ENCODE measurements at regions not wholly inside any gene's neighbourhood (a gene's known extent, or its start where the extent isn't known, plus 50 kb on each side); places are given as distances from the start of the nearest gene placed in this dataset.

DNA sequence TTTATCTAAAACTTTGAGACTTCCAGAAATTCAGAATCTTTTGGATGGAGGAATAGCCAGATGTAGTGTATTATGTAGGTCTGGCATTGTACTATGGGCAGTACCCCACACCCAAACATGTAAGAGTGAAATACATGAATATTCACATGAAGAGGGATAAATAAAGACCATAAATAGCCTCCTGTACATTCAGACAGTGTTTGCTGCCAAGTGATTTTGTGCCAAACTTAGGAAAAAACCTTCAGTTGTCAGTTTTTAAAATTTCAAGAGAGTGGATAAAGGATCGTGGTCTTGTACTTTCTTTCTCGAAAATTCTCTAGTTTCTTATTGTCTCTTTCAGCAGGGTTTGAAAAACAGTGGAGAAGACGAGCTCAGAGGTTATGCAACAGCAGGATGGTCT lies 150.3 kb upstream of the LARGE1 start:
- no peaks in the 10 kb centered on the region for H3K4me1 ChIP-seq
- 66 to 78% methylated on average over 3 of the region's 3 CpGs for WGBS, 2 donors
- H3K27me3 ChIP-seq: no peaks in the 10 kb centered on the region
- no peaks in the 10 kb centered on the region for H3K36me3 ChIP-seq
- DNase-seq: no peak
- peaks cover 0 to 2% (median 0%) of the 10 kb centered on the region in 4 donors for H3K9me3 ChIP-seq
- intact Hi-C loops (cut with DNase I): no loop called here
- H3K27ac ChIP-seq: no peak overlapping the region
- H3K4me3 ChIP-seq: no peak overlapping the region
- no peak for TF ChIP-seq POLR2A (IDR thresholded peaks at IDR 0.05)
- TF ChIP-seq, protein P1, sequence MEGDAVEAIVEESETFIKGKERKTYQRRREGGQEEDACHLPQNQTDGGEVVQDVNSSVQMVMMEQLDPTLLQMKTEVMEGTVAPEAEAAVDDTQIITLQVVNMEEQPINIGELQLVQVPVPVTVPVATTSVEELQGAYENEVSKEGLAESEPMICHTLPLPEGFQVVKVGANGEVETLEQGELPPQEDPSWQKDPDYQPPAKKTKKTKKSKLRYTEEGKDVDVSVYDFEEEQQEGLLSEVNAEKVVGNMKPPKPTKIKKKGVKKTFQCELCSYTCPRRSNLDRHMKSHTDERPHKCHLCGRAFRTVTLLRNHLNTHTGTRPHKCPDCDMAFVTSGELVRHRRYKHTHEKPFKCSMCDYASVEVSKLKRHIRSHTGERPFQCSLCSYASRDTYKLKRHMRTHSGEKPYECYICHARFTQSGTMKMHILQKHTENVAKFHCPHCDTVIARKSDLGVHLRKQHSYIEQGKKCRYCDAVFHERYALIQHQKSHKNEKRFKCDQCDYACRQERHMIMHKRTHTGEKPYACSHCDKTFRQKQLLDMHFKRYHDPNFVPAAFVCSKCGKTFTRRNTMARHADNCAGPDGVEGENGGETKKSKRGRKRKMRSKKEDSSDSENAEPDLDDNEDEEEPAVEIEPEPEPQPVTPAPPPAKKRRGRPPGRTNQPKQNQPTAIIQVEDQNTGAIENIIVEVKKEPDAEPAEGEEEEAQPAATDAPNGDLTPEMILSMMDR (IDR thresholded peaks at IDR 0.05): no peak
- no peak for TF ChIP-seq POLR2AphosphoS5 (IDR thresholded peaks at IDR 0.05)
- TF ChIP-seq EP300 (IDR thresholded peaks at IDR 0.05): no peak

DNA sequence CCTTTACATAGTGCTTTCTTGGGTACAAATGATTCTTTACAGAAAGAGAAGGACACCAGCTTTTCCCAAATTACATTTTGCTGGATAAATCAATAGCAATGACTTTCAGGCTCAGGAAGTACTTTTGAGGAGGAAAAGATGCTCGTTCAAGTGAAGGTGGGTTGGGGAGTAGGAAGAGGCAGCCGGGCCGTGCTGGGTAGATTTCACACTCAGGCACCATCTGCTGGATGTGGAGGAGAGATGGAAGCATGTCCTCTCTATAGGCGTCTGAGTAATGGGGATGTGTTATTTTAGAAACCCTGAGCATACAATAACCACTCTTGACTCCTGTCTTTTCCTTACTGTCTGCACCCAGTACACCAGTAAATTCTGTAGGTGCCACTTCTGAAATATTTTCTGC lies 152.3 kb upstream of the LARGE1 start:
- Histone ChIP-seq H3K4me1 (no peaks in the 10 kb centered on the region), H3K9me3 (peaks cover 0 to 2% (median 0%) of the 10 kb centered on the region in 4 donors), H3K4me3 (no peak overlapping the region), H3K27ac (no peak overlapping the region), H3K36me3 (no peaks in the 10 kb centered on the region), H3K27me3 (no peaks in the 10 kb centered on the region)
- DNase-seq: no peak
- TF ChIP-seq EP300 (IDR thresholded peaks at IDR 0.05): no peak
- WGBS, 2 donors: 68 to 73% methylated on average over 4 of the region's 4 CpGs
- intact Hi-C loops (cut with DNase I): no loop called here

DNA sequence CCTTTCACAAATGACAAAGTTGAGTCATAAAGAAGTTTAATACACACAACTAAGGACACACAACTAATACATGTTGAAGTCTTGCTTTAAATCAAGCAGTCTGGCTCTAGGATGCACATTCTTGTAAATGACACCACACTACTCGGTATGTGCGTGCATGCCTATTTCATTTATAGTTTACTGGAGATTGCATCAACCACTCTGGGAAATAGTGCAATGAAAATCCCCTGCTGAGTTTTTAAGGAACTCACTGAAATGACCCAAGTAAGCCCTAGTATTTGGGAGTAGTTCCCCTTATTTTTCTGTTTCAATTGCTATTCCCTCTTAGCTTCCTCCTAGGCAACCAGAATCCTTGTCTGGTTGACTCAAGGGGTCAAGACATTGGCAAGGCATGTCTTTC lies 160.2 kb upstream of the LARGE1 start:
- TF ChIP-seq POLR2AphosphoS5 (IDR thresholded peaks at IDR 0.05): no peak
- TF ChIP-seq EP300 (IDR thresholded peaks at IDR 0.05): no peak
- TF ChIP-seq, protein P1 (IDR thresholded peaks at IDR 0.05): no peak
- no peak for TF ChIP-seq POLR2A (IDR thresholded peaks at IDR 0.05)
- H3K27me3 ChIP-seq: no peaks in the 10 kb centered on the region
- intact Hi-C loops (cut with DNase I): no loop called here

DNA sequence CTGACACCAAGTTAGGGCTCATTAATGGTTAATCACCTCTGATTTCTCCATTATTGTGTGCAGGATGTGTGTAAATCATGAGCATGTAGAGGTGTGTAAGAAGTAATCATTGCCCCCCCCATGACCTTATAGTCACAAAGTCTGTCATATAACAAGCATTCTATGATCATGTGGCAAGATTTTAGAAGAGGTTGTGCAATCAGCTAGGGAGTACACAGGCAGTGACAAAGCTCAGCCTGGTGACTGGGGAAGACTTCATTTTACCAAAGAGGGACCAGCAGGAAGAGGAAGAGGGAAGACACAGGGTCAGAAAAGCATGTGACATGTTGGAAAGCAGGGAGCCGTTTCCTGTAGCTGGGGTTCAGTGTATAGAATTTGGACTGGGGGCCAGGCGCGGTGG lies 176.5 kb upstream of the LARGE1 start:
- TF ChIP-seq POLR2A (IDR thresholded peaks at IDR 0.05): no peak
- TF ChIP-seq, protein P1 (IDR thresholded peaks at IDR 0.05): no peak
- TF ChIP-seq EP300 (IDR thresholded peaks at IDR 0.05): no peak
- no peak for DNase-seq
- no peak overlapping the region for H3K27ac ChIP-seq
- H3K27me3 ChIP-seq: no peaks in the 10 kb centered on the region
- no peak overlapping the region for H3K4me3 ChIP-seq
- no peaks in the 10 kb centered on the region for H3K4me1 ChIP-seq
- WGBS, 2 donors: 87 to 91% methylated on average over 3 of the region's 3 CpGs
- intact Hi-C loops (cut with DNase I): no loop called here
- no peaks in the 10 kb centered on the region for H3K36me3 ChIP-seq
- no peaks in the 10 kb centered on the region for H3K9me3 ChIP-seq

More for the DNA sequence above, 160.2 kb upstream of the LARGE1 start:
- Histone ChIP-seq H3K4me3 (no peak overlapping the region), H3K36me3 (no peaks in the 10 kb centered on the region), H3K27ac (no peak overlapping the region), H3K4me1 (no peaks in the 10 kb centered on the region), H3K9me3 (no peaks in the 10 kb centered on the region)
- WGBS, 2 donors: 87 to 89% methylated on average over 2 of the region's 2 CpGs
- no peak for DNase-seq

DNA sequence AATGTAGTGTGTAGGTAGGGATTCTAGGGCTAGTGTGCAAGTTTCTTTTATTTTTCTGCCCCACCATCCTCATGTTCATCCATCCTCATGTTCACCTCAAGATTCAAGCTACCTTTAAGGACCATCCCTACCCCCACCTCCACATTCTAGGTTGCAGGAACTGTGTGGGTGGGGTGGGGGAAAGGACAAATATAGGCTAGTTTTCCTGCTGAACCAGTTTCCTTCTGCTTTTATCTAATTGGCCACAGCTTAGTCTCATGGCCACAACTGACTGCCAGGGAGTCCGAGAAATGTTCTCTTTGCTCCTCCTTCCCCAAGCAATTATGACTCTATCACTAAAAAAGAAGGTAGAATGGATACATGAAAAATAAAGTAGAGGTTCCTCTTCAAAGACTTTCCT lies 179.0 kb upstream of the LARGE1 start:
- Histone ChIP-seq H3K9me3 (no peaks in the 10 kb centered on the region), H3K36me3 (no peaks in the 10 kb centered on the region), H3K4me3 (no peak overlapping the region), H3K27me3 (no peaks in the 10 kb centered on the region), H3K27ac (no peak overlapping the region), H3K4me1 (no peaks in the 10 kb centered on the region)
- DNase-seq: no peak
- 5 to 9% methylated on average over 1 of the region's 1 CpG for WGBS, 2 donors
- intact Hi-C loops (cut with DNase I): no loop called here
- TF ChIP-seq POLR2A (IDR thresholded peaks at IDR 0.05): no peak
- no peak for TF ChIP-seq POLR2AphosphoS5 (IDR thresholded peaks at IDR 0.05)
- TF ChIP-seq EP300 (IDR thresholded peaks at IDR 0.05): no peak
- TF ChIP-seq, protein P1 (IDR thresholded peaks at IDR 0.05): no peak
